Esophagus squamous epithelium (tissue), 4 donors: ENCODE measurements at regions not wholly inside any gene's neighbourhood (a gene's known extent, or its start where the extent isn't known, plus 50 kb on each side); places are given as distances from the start of the nearest gene placed in this dataset.

Experiments used
- CTCF ChIP-seq, 6 experiments: fragments of 450-650 bp in 4 of 6; fragments of 200-600 bp in 2 of 6; sonication (generic) in 2 of 6; IDR thresholded peaks; one replicate each; pipeline ENCODE4 v1.5.1; 2016 to 2019; ENCODE audit warnings: antibody characterized with exemption in 6 of 6, mild to moderate bottlenecking in 4 of 6, moderate library complexity in 4 of 6
- POLR2A ChIP-seq, 4 donors: fragments of 450-650 bp; IDR thresholded peaks; one replicate each; pipeline ENCODE4 v1.6.1; 2017; ENCODE audit warnings: antibody characterized with exemption in 4 of 4, mild to moderate bottlenecking in 4 of 4, moderate library complexity in 3 of 4

GRCh38 chr18:71327441-71327840, 1038.6 kb downstream of the SOCS6 start:
- TF ChIP-seq CTCF (IDR thresholded peaks at IDR 0.05), result no peak
- TF ChIP-seq POLR2A (IDR thresholded peaks at IDR 0.05), result no peak
